K562 (cell line): ENCODE measurements at regions not wholly inside any gene's neighbourhood (a gene's known extent, or its start where the extent isn't known, plus 50 kb on each side); places are given as distances from the start of the nearest gene placed in this dataset.
A peak's percentile ranks its signal among the peaks of the same experiment; 100 is the strongest.

ENCODE experiments used
- ATAC-seq: fragments of 200-7000 bp; cut with Tn5 transposase; 3 replicates; pipeline ENCODE4 v1.9.1; 2020; ENCODE audit warnings: moderate library complexity
- BruUV-seq: library from RNA; stranded (reverse); fragments of 400-500 nt; replicated peaks from 2 replicates; lab custom pipeline; 2021; lab: Mats Ljungman, UMichigan
- CTCF ChIA-PET: fragments of 300-600 bp; formaldehyde crosslinking; extraction: SDS; loops from one replicate; lab custom pipeline; 2021; ENCODE audit warnings: low intra/inter-chr PET ratio; lab: Yijun Ruan, JAX
- POLR2A ChIA-PET: fragments of 300-600, 350-650 bp; sonication (Branson Sonifier 250); formaldehyde crosslinking; extraction: SDS; loops from one replicate; lab custom pipeline; 2021; ENCODE audit warnings: antibody characterized with exemption, inconsistent platforms; lab: Yijun Ruan, JAX
- DNase-seq, 4 experiments: peaks; one replicate each; pipeline versions ENCODE4 v3.0.0 to v3.0.0-alpha.2; 2011 to 2018; ENCODE audit warnings: low spot score in 3 of 4, mixed read lengths in 3 of 4; ENCODE audit errors: extremely low read depth in 1 of 4
- FAIRE-seq: peaks from 2 replicates; lab custom pipeline; 2011; peaks lifted over from hg19 to GRCh38; lab: Jason Lieb, UNC
- H2AFZ ChIP-seq: 2 replicates; pipeline ENCODE4 v1.6.0; 2011; ENCODE audit warnings: low read depth, low read length, control low read depth, inconsistent platforms
- H3K27ac ChIP-seq: fragments of 200-600 bp; 3 replicates; pipeline ENCODE4 v1.8.0; 2011; ENCODE audit warnings: low read depth, mild to moderate bottlenecking, control low read depth, inconsistent platforms, low read length, moderate library complexity, mixed read lengths; ENCODE audit errors: extremely low read depth
- H3K27me3 ChIP-seq, 2 experiments: fragments of 300-600 bp in 1 of 2; 2 replicates in 1 of 2; 3 replicates in 1 of 2; pipeline versions ENCODE4 v1.6.0 to v1.8.0; 2011; ENCODE audit warnings: inconsistent platforms in 2 of 2, low read length in 2 of 2, mild to moderate bottlenecking in 1 of 2, mixed read lengths in 1 of 2, moderate library complexity in 1 of 2; ENCODE audit not compliant: control insufficient read depth in 2 of 2, insufficient read depth in 2 of 2
- H3K36me3 ChIP-seq: fragments of 300-600 bp; 3 replicates; pipeline ENCODE4 v1.8.0; 2011; ENCODE audit warnings: mild to moderate bottlenecking, low read length, inconsistent platforms; ENCODE audit not compliant: control insufficient read depth, insufficient read depth
- H3K4me1 ChIP-seq, 2 experiments: fragments of 200-600 bp in 1 of 2; replicated peaks in 1 of 2; 2 replicates in 1 of 2; 3 replicates in 1 of 2; pipeline versions ENCODE4 v1.5.1 to v1.8.0; 2011; ENCODE audit warnings: inconsistent platforms in 2 of 2, low read length in 2 of 2, mild to moderate bottlenecking in 1 of 2, mixed read lengths in 1 of 2, moderate library complexity in 1 of 2; ENCODE audit not compliant: control insufficient read depth in 2 of 2, insufficient read depth in 2 of 2
- H3K4me2 ChIP-seq: 2 replicates; pipeline ENCODE4 v1.6.1; 2011; ENCODE audit warnings: low read length, control low read depth, inconsistent platforms, mixed read lengths; ENCODE audit not compliant: insufficient read depth
- H3K4me3 ChIP-seq: fragments of 200-600 bp; sonication (generic), shearing (Covaris generic); 2 replicates; pipeline ENCODE4 v1.5.1; 2016; ENCODE audit warnings: control low read depth, inconsistent platforms
- H3K79me2 ChIP-seq: fragments of 200-600 bp; 3 replicates; pipeline ENCODE4 v1.8.0; 2011; ENCODE audit warnings: low read length, inconsistent platforms; ENCODE audit not compliant: control insufficient read depth, insufficient read depth
- H3K9ac ChIP-seq, 2 experiments: 2 replicates each; pipeline versions ENCODE4 v1.6.0 to v1.6.1; 2011; ENCODE audit warnings: low read depth in 2 of 2, low read length in 2 of 2, control low read depth in 1 of 2, inconsistent platforms in 1 of 2, mild to moderate bottlenecking in 1 of 2, mixed read lengths in 1 of 2; ENCODE audit not compliant: insufficient read depth in 1 of 2
- H3K9me1 ChIP-seq: one replicate; pipeline ENCODE4 v1.6.0; 2011; ENCODE audit warnings: inconsistent platforms, mild to moderate bottlenecking, low read length, moderate library complexity; ENCODE audit not compliant: control insufficient read depth, insufficient read depth
- H3K9me3 ChIP-seq: replicated peaks from 2 replicates; pipeline ENCODE4 v1.5.1; 2011; ENCODE audit warnings: low read depth, low read length, inconsistent platforms; ENCODE audit not compliant: control insufficient read depth, insufficient read depth
- H4K20me1 ChIP-seq: replicated peaks from 2 replicates; pipeline ENCODE4 v1.6.1; 2011; ENCODE audit warnings: low read length, inconsistent platforms, mixed read lengths; ENCODE audit not compliant: control insufficient read depth, insufficient read depth
- ELF4 ChIP-seq: fragments of 450-650 bp; formaldehyde crosslinking; IDR thresholded peaks from 2 replicates; pipeline ENCODE4 v1.4.0; 2022; ENCODE audit warnings: missing genetic modification characterization
- GABPA ChIP-seq: fragments of 200-800 bp; sonication (Bioruptor generic); conservative IDR thresholded peaks from 2 replicates; pipeline ENCODE4 v1.6.1; 2016; ENCODE audit warnings: low read depth, missing genetic modification characterization, missing compliant biosample characterization
- GTF2A2 ChIP-seq: IDR thresholded peaks from 2 replicates; pipeline ENCODE4 v1.6.1; 2016; ENCODE audit warnings: mild to moderate bottlenecking, missing genetic modification characterization, missing compliant biosample characterization
- KDM1A ChIP-seq, 2 experiments: fragments of 450-650 bp; IDR thresholded peaks; 2 replicates each; pipeline ENCODE4 v1.6.1; 2016; ENCODE audit warnings: mild to moderate bottlenecking in 2 of 2
- NELFE ChIP-seq: IDR thresholded peaks from 2 replicates; pipeline ENCODE4 v1.6.1; 2011; ENCODE audit warnings: mild to moderate bottlenecking; ENCODE audit not compliant: insufficient read depth, insufficient read length
- NFRKB ChIP-seq: fragments of 450-650 bp; IDR thresholded peaks from 2 replicates; pipeline ENCODE4 v1.6.1; 2016; ENCODE audit warnings: low read depth
- SMARCA5 ChIP-seq: fragments of 450-650 bp; IDR thresholded peaks from 2 replicates; pipeline ENCODE4 v1.6.1; 2016
- SPI1 ChIP-seq: IDR thresholded peaks from 2 replicates; pipeline ENCODE4 v1.6.1; 2011; ENCODE audit warnings: low read depth, low read length, control low read depth, borderline replicate concordance
- TEAD4 ChIP-seq, 2 experiments: sonication (generic) in 1 of 2; formaldehyde crosslinking in 1 of 2; IDR thresholded peaks; 2 replicates each; pipeline versions ENCODE4 v1.6.1 to v1.8.0; 2012 to 2022; ENCODE audit warnings: borderline replicate concordance in 1 of 2, inconsistent platforms in 1 of 2, low read length in 1 of 2, mild to moderate bottlenecking in 1 of 2, missing genetic modification reagents in 1 of 2
- ZC3H11A ChIP-seq: IDR thresholded peaks from 2 replicates; pipeline ENCODE4 v1.6.1; 2012; ENCODE audit warnings: low read depth, low read length, improper control_type of control experiment
- ZNF174 ChIP-seq: fragments of 250-450 bp; sonication (Bioruptor Pico); IDR thresholded peaks from 2 replicates; pipeline ENCODE4 v1.4.0; 2020; ENCODE audit warnings: mild to moderate bottlenecking
- ZNF584 ChIP-seq: fragments of 200-800 bp; sonication (Bioruptor generic); IDR thresholded peaks from 2 replicates; pipeline ENCODE4 v1.6.1; 2016; ENCODE audit warnings: low read depth, mild to moderate bottlenecking, missing genetic modification characterization, missing compliant biosample characterization
- ZNF696 ChIP-seq: fragments of 250-450 bp; sonication (Bioruptor Pico); conservative IDR thresholded peaks from 2 replicates; pipeline ENCODE4 v1.4.0; 2020; ENCODE audit warnings: mild to moderate bottlenecking, moderate library complexity
- ZNF778 ChIP-seq: fragments of 450-650 bp; formaldehyde crosslinking; IDR thresholded peaks from 2 replicates; pipeline ENCODE4 v1.4.0; 2020; ENCODE audit warnings: mild to moderate bottlenecking, moderate library complexity
- WGBS: fragments of 100-300 bp; shearing (Covaris generic); methylation state at CpG from one replicate; pipeline ENCODE4 v1.1.6; 2016; ENCODE audit warnings: low coverage, mixed read lengths; ENCODE audit not compliant: insufficient coverage; ENCODE audit errors: missing lambda C conversion rate; 5-methylcytosine and 5-hydroxymethylcytosine counted together
- in situ Hi-C: fragments of 300-500 bp; cut with MboI; formaldehyde crosslinking; loops from 4 replicates; pipeline ENCODE4 v1.15.0; 2018; ENCODE audit warnings: inconsistent platforms, mixed read lengths
- intact Hi-C: fragments of 100-400 bp; cut with micrococcal nuclease; formaldehyde crosslinking; loops from 2 replicates; pipeline ENCODE4 v1.14.2; 2022
- TF ChIP-seq, protein P1 (sequence below): sonication (generic); formaldehyde crosslinking; IDR thresholded peaks from 2 replicates; pipeline ENCODE4 v1.8.1; 2023; ENCODE audit warnings: mild to moderate bottlenecking, missing genetic modification reagents
- TF ChIP-seq, protein P2 (sequence below), 2 experiments: IDR thresholded peaks; 2 replicates each; pipeline ENCODE4 v1.6.1; 2011; ENCODE audit warnings: borderline replicate concordance in 1 of 2, control low read depth in 1 of 2, low read depth in 1 of 2, low read length in 1 of 2, mild to moderate bottlenecking in 1 of 2, mixed read lengths in 1 of 2, moderate library complexity in 1 of 2; ENCODE audit not compliant: insufficient read depth in 1 of 2, insufficient read length in 1 of 2, poor library complexity in 1 of 2, severe bottlenecking in 1 of 2; ENCODE audit errors: extremely low read depth in 1 of 2

DNA sequence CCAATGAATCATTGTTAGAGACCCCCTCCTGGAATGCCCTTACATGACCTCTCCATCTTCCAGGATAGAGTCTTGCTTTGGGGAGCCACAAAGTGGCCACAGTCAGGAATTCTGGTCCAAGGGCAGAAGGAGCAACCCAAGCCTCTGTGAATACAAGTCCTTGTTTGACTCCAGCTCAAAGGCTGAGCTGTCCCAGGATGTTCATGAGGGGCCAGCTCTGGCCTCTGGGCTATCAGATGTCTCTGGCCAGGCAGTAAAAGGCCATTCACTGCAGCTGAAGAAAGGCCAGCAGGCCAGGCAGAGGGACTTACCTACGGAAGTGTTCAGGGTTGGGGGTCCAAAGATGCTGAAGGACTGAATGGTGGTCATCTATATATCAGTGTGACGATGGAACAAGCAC, 98.3 kb upstream of the IPO9 start:
- intact Hi-C loops (no loop called here), in situ Hi-C loops (no loop called here)
- BruUV-seq = no TSS peak
- POLR2A ChIA-PET = interaction anchor here (0.6 to 1.5 kb wide), 3 partner anchors 10 to 25 kb away, joined by 3 to 6 read pairs (median 4); no protein-coding TSS in a partner anchor
- Histone ChIP-seq H3K9ac (0 out of 4 replicates have a peak overlapping the region, but pooled peaks of 1 of the 2 experiments have one; percentile 8), H3K4me3 (no peak overlapping the region), H3K9me3 (no peaks in the 10 kb centered on the region), H4K20me1 (0 out of 2 replicates have a peak, but pooled peaks cover 15% of the 10 kb centered on the region), H3K79me2 (no peaks in the 10 kb centered on the region), H3K4me1 (peaks cover 0 to 8% of the 10 kb centered on the region in 2 experiments; a peak in 4 of 5 replicates), H3K36me3 (no peaks in the 10 kb centered on the region), H3K9me1 (no peaks in the 10 kb centered on the region), H3K27ac (no peak overlapping the region), H2AFZ (no peak overlapping the region), H3K4me2 (no peak overlapping the region), H3K27me3 (peaks cover 2 to 17% of the 10 kb centered on the region in 2 experiments; a peak in 4 of 5 replicates)
- CTCF ChIA-PET = no interaction called here
- no peak for DNase-seq
- FAIRE-seq = no peak
- 17% methylated on average over 2 of the region's 2 CpGs for WGBS
- no peak; the same call in 2 of the 3 replicates for ATAC-seq
- no peak for TF ChIP-seq ZC3H11A
- TF ChIP-seq ZNF584 (CRISPR knock-in tag) = no peak
- no peak for TF ChIP-seq ELF4 (CRISPR knock-in tag)
- TF ChIP-seq ZNF696 = no peak
- TF ChIP-seq, protein P1, sequence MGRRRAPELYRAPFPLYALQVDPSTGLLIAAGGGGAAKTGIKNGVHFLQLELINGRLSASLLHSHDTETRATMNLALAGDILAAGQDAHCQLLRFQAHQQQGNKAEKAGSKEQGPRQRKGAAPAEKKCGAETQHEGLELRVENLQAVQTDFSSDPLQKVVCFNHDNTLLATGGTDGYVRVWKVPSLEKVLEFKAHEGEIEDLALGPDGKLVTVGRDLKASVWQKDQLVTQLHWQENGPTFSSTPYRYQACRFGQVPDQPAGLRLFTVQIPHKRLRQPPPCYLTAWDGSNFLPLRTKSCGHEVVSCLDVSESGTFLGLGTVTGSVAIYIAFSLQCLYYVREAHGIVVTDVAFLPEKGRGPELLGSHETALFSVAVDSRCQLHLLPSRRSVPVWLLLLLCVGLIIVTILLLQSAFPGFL (CRISPR knock-in tag) = no peak
- no peak for TF ChIP-seq GTF2A2 (tag)
- no peak for TF ChIP-seq SMARCA5
- TF ChIP-seq ZNF778 (CRISPR knock-in tag) = no peak
- TF ChIP-seq GABPA (tag) = no peak
- no peak for TF ChIP-seq SPI1
- TF ChIP-seq KDM1A (IDR thresholded peaks at IDR 0.05) = no peak
- no peak for TF ChIP-seq TEAD4 (IDR thresholded peaks at IDR 0.05; ENCODE audit: low read length)
- TF ChIP-seq TEAD4 (CRISPR knock-in tag; IDR thresholded peaks at IDR 0.05; ENCODE audit: borderline replicate concordance) = no peak
- TF ChIP-seq NFRKB = no peak
- no peak for TF ChIP-seq ZNF174 (CRISPR knock-in tag)
- TF ChIP-seq, protein P2, sequence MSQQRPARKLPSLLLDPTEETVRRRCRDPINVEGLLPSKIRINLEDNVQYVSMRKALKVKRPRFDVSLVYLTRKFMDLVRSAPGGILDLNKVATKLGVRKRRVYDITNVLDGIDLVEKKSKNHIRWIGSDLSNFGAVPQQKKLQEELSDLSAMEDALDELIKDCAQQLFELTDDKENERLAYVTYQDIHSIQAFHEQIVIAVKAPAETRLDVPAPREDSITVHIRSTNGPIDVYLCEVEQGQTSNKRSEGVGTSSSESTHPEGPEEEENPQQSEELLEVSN (IDR thresholded peaks at IDR 0.05; ENCODE audit: borderline replicate concordance in 1 of 2, extremely low read depth in 1 of 2, insufficient read depth in 1 of 2, insufficient read length in 1 of 2, low read depth in 1 of 2, low read length in 1 of 2, poor library complexity in 1 of 2, severe bottlenecking in 1 of 2) = no peak
- TF ChIP-seq NELFE = no peak
